Occipital lobe (tissue), 1 donor: ENCODE measurements at regions not wholly inside any gene's neighbourhood (a gene's known extent, or its start where the extent isn't known, plus 50 kb on each side); places are given as distances from the start of the nearest gene placed in this dataset.

Source experiments
- DNase-seq: peaks from one replicate; lab custom pipeline; 2025; lab: John Stamatoyannopoulos, UW

- no peak for DNase-seq
These were observed 264.8 kb upstream of the PTGER4 start for GRCh38 chr5:40414922-40415321.

GRCh38 chr5:40413743-40414142, 266.0 kb upstream of the PTGER4 start:
- no peak for DNase-seq

- no peak for DNase-seq
These were observed 266.9 kb upstream of the PTGER4 start for GRCh38 chr5:40412771-40413170.

GRCh38 chr5:40410964-40411635, 268.6 kb upstream of the PTGER4 start:
- no peak for DNase-seq

GRCh38 chr5:40410231-40410861, 269.4 kb upstream of the PTGER4 start:
- no peak for DNase-seq

GRCh38 chr5:40409601-40410000, 270.1 kb upstream of the PTGER4 start:
- no peak for DNase-seq

- DNase-seq = no peak
These were observed 272.9 kb upstream of the PTGER4 start for GRCh38 chr5:40406741-40407211.

- DNase-seq = no peak
These were observed 273.5 kb upstream of the PTGER4 start for GRCh38 chr5:40405996-40406740.

- DNase-seq = no peak
These were observed 274.5 kb upstream of the PTGER4 start for GRCh38 chr5:40405230-40405629.

- DNase-seq = no peak
These were observed 275.1 kb upstream of the PTGER4 start for GRCh38 chr5:40404613-40405012.

GRCh38 chr5:40402007-40402364, 277.7 kb upstream of the PTGER4 start:
- no peak for DNase-seq

- no peak for DNase-seq
These were observed 278.3 kb upstream of the PTGER4 start for GRCh38 chr5:40401284-40402006.

- DNase-seq = no peak
These were observed 279.5 kb upstream of the PTGER4 start for GRCh38 chr5:40400245-40400644.

- no peak for DNase-seq
These were observed 280.4 kb upstream of the PTGER4 start for GRCh38 chr5:40399349-40399748.

GRCh38 chr5:40397976-40398375, 281.7 kb upstream of the PTGER4 start:
- DNase-seq = no peak

- DNase-seq = no peak
These were observed 282.6 kb upstream of the PTGER4 start for GRCh38 chr5:40397091-40397490.

GRCh38 chr5:40396317-40396716, 283.4 kb upstream of the PTGER4 start:
- DNase-seq = no peak

- no peak for DNase-seq
These were observed 284.5 kb upstream of the PTGER4 start for GRCh38 chr5:40395251-40395650.

GRCh38 chr5:40394698-40395097, 285.0 kb upstream of the PTGER4 start:
- DNase-seq = no peak

- no peak for DNase-seq
These were observed 288.1 kb upstream of the PTGER4 start for GRCh38 chr5:40391642-40392041.

- no peak for DNase-seq
These were observed 289.2 kb upstream of the PTGER4 start for GRCh38 chr5:40390281-40391149.
